ENCODE measurements at regions not wholly inside any gene's neighbourhood (a gene's known extent, or its start where the extent isn't known, plus 50 kb on each side); places are given as distances from the start of the nearest gene placed in this dataset.

GRCh38 chr2:150375333-150375732 is 112.1 kb downstream of the RND3 start:
- no peaks in the 10 kb centered on the region for H3K36me3 ChIP-seq
- intact Hi-C loops (cut with DNase I; ENCODE audit: low total_unique reads) = no loop called here
- no peaks in the 10 kb centered on the region for H3K9me3 ChIP-seq
- no peak for TF ChIP-seq CTCF (IDR thresholded peaks at IDR 0.05)
- no peak for TF ChIP-seq POLR2A (IDR thresholded peaks at IDR 0.05)
- no peaks in the 10 kb centered on the region for H3K27me3 ChIP-seq
- no peak overlapping the region for H3K27ac ChIP-seq
- H3K4me3 ChIP-seq = no peak overlapping the region
- no peaks in the 10 kb centered on the region for H3K4me1 ChIP-seq
- DNase-seq = no peak

GRCh38 chr2:150374492-150374891 is 113.0 kb downstream of the RND3 start:
- intact Hi-C loops (cut with DNase I; ENCODE audit: low total_unique reads) = no loop called here
- no peak overlapping the region for H3K27ac ChIP-seq
- H3K36me3 ChIP-seq = no peaks in the 10 kb centered on the region
- DNase-seq = no peak
- H3K4me1 ChIP-seq = no peaks in the 10 kb centered on the region
- H3K27me3 ChIP-seq = no peaks in the 10 kb centered on the region
- no peaks in the 10 kb centered on the region for H3K9me3 ChIP-seq
- no peak overlapping the region for H3K4me3 ChIP-seq
- no peak for TF ChIP-seq POLR2A (IDR thresholded peaks at IDR 0.05)

GRCh38 chr2:150373374-150373773 is 114.1 kb downstream of the RND3 start:
- Histone ChIP-seq H3K9me3 (no peaks in the 10 kb centered on the region), H3K27ac (no peak overlapping the region), H3K4me3 (no peak overlapping the region), H3K27me3 (no peaks in the 10 kb centered on the region), H3K4me1 (no peaks in the 10 kb centered on the region), H3K36me3 (no peaks in the 10 kb centered on the region)
- intact Hi-C loops (cut with DNase I; ENCODE audit: low total_unique reads) = no loop called here
- no peak for DNase-seq
- no peak for TF ChIP-seq POLR2A (IDR thresholded peaks at IDR 0.05)
- no peak for TF ChIP-seq CTCF (IDR thresholded peaks at IDR 0.05)

- H3K4me3 ChIP-seq = no peak overlapping the region
- H3K9me3 ChIP-seq = no peaks in the 10 kb centered on the region
- H3K27ac ChIP-seq = no peak overlapping the region
- H3K36me3 ChIP-seq = no peaks in the 10 kb centered on the region
- DNase-seq = no peak
- no peaks in the 10 kb centered on the region for H3K27me3 ChIP-seq
- no peak for TF ChIP-seq CTCF (IDR thresholded peaks at IDR 0.05)
- TF ChIP-seq POLR2A (IDR thresholded peaks at IDR 0.05) = no peak
- no peaks in the 10 kb centered on the region for H3K4me1 ChIP-seq
- intact Hi-C loops (cut with DNase I; ENCODE audit: low total_unique reads) = no loop called here
Measured at GRCh38 chr2:150371044-150371818, 116.2 kb downstream of the RND3 start.

GRCh38 chr2:150370561-150370960 is 116.9 kb downstream of the RND3 start:
- Histone ChIP-seq H3K4me1 (no peaks in the 10 kb centered on the region), H3K4me3 (no peak overlapping the region), H3K27me3 (no peaks in the 10 kb centered on the region), H3K9me3 (no peaks in the 10 kb centered on the region), H3K36me3 (no peaks in the 10 kb centered on the region), H3K27ac (no peak overlapping the region)
- TF ChIP-seq POLR2A (IDR thresholded peaks at IDR 0.05) (no peak), CTCF (IDR thresholded peaks at IDR 0.05) (no peak)
- intact Hi-C loops (cut with DNase I; ENCODE audit: low total_unique reads) = no loop called here
- DNase-seq = no peak
